ENCODE measurements at regions not wholly inside any gene's neighbourhood (a gene's known extent, or its start where the extent isn't known, plus 50 kb on each side); places are given as distances from the start of the nearest gene placed in this dataset.
"Not testable (repeated sequence)": the region's sequence is repeated elsewhere in the genome, so short reads cannot be mapped to it uniquely, and the experiment has no call there.

GRCh38 chr18:78828131-78828530 lies 151.5 kb upstream of the SALL3 start:
- H3K4me3 ChIP-seq (ENCODE audit: low read depth, low read length): no peak overlapping the region
- DNase-seq (ENCODE audit: low read depth): no peak
- TF ChIP-seq, protein P1, sequence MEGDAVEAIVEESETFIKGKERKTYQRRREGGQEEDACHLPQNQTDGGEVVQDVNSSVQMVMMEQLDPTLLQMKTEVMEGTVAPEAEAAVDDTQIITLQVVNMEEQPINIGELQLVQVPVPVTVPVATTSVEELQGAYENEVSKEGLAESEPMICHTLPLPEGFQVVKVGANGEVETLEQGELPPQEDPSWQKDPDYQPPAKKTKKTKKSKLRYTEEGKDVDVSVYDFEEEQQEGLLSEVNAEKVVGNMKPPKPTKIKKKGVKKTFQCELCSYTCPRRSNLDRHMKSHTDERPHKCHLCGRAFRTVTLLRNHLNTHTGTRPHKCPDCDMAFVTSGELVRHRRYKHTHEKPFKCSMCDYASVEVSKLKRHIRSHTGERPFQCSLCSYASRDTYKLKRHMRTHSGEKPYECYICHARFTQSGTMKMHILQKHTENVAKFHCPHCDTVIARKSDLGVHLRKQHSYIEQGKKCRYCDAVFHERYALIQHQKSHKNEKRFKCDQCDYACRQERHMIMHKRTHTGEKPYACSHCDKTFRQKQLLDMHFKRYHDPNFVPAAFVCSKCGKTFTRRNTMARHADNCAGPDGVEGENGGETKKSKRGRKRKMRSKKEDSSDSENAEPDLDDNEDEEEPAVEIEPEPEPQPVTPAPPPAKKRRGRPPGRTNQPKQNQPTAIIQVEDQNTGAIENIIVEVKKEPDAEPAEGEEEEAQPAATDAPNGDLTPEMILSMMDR (conservative IDR thresholded peaks at IDR 0.05; ENCODE audit: low read depth, low read length): no peak

DNA sequence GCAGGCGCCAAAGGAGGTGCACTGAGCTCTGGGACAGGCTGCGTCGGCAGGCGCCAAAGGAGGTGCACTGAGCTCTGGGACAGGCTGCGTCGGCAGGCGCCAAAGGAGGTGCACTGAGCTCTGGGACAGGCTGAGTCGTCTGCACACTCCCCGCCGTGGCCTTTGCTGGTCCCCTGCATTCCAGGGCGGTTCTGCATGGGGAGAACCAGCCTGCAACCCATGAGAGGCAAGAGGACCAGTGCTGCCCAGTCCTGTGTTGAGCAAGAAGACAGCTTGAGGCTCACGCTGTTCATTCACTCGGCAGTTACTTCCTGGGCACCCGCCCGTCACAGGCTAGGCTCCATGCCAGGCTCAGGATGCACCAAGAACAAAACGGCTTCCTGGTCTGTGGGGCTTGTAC lies 150.6 kb upstream of the SALL3 start:
- not testable (repeated sequence) for H3K4me3 ChIP-seq (ENCODE audit: low read depth, low read length); DNase-seq (ENCODE audit: low read depth)

GRCh38 chr18:78830161-78830560 lies 149.5 kb upstream of the SALL3 start:
- no peak for DNase-seq (ENCODE audit: low read depth)
- TF ChIP-seq, protein P1 (conservative IDR thresholded peaks at IDR 0.05; ENCODE audit: low read depth, low read length): no peak
- no peak overlapping the region for H3K4me3 ChIP-seq (ENCODE audit: low read depth, low read length)

- no peak for DNase-seq (ENCODE audit: low read depth)
- TF ChIP-seq, protein P1 (conservative IDR thresholded peaks at IDR 0.05; ENCODE audit: low read depth, low read length): no peak
Measured at GRCh38 chr18:78830826-78831225, 148.8 kb upstream of the SALL3 start.

GRCh38 chr18:78831603-78832002 lies 148.0 kb upstream of the SALL3 start:
- no peak for DNase-seq (ENCODE audit: low read depth)
- no peak overlapping the region for H3K4me3 ChIP-seq (ENCODE audit: low read depth, low read length)
- TF ChIP-seq, protein P1 (conservative IDR thresholded peaks at IDR 0.05; ENCODE audit: low read depth, low read length): no peak

More at GRCh38 chr18:78830826-78831225, 148.8 kb upstream of the SALL3 start:
- H3K4me3 ChIP-seq (ENCODE audit: low read depth, low read length): no peak overlapping the region

DNA sequence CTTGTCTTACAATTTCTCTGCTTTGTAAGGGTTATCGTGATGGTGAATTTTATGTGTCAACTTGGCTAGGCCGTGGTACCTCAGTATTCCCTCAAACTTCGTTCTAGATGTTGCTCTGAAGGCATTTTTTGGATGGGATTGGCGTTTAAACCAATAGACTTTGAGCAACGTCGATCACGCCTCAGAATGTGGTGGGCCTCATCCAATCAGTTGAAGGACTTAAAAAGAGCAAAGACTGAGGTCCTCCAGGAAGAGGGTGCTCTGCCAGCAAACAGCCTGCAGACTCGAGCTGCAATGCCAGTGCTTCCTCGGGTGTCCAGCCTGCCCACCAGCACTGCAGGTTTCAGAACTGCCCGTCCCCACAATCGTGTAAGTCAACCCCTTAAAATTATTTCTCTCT lies 145.8 kb upstream of the SALL3 start:
- no peak for DNase-seq (ENCODE audit: low read depth)
- TF ChIP-seq, protein P1 (conservative IDR thresholded peaks at IDR 0.05; ENCODE audit: low read depth, low read length): no peak
- H3K4me3 ChIP-seq (ENCODE audit: low read depth, low read length): no peak overlapping the region

DNA sequence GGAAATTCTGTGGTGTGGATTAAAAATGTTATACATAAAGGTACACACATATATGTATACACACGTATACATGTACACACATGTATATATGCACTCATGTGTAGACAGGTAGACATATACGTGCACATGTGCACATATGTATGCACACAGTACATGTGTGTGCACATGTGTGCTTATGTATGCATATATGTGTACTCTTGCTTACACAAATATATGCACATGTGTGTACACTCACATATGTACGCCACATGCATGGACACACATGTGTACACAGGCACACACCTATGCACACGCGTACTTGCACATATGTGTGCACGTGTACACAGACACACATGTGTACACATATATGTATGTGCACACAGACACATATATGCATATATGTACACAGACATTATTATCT lies 142.8 kb upstream of the SALL3 start:
- DNase-seq (ENCODE audit: low read depth): no peak
- TF ChIP-seq, protein P1 (conservative IDR thresholded peaks at IDR 0.05; ENCODE audit: low read depth, low read length): no peak

GRCh38 chr18:78837754-78838153 lies 141.9 kb upstream of the SALL3 start:
- no peak overlapping the region for H3K4me3 ChIP-seq (ENCODE audit: low read depth, low read length)
- TF ChIP-seq, protein P1 (conservative IDR thresholded peaks at IDR 0.05; ENCODE audit: low read depth, low read length): no peak
- no peak for DNase-seq (ENCODE audit: low read depth)

More for the DNA sequence above, 142.8 kb upstream of the SALL3 start:
- H3K4me3 ChIP-seq (ENCODE audit: low read depth, low read length): no peak overlapping the region
